ENCODE measurements at regions not wholly inside any gene's neighbourhood (a gene's known extent, or its start where the extent isn't known, plus 50 kb on each side); places are given as distances from the start of the nearest gene placed in this dataset.
"Not testable (repeated sequence)": the region's sequence is repeated elsewhere in the genome, so short reads cannot be mapped to it uniquely, and the experiment has no call there.

GRCh38 chr3:5051772-5052171, 70.3 kb upstream of the ARL8B start:
- intact Hi-C loops (cut with DNase I): loop anchor here in 1 of 4 donors (10.0 kb wide), 1 partner anchor 337 kb away; no protein-coding TSS in a partner anchor
- no peaks in the 10 kb centered on the region for H3K27me3 ChIP-seq
- no peaks in the 10 kb centered on the region for H3K9me3 ChIP-seq
- DNase-seq: no peak
- H3K27ac ChIP-seq: no peak overlapping the region
- H3K4me3 ChIP-seq: no peak overlapping the region
- whole genome bisulfite sequencing, 3 donors: 70 to 80% (median 71%) methylated on average over 3 of the region's 3 CpGs
- TF ChIP-seq POLR2A (IDR thresholded peaks at IDR 0.05): no peak
- TF ChIP-seq CTCF (IDR thresholded peaks at IDR 0.05): no peak
- TF ChIP-seq EP300 (IDR thresholded peaks at IDR 0.05): no peak
- H3K36me3 ChIP-seq: no peaks in the 10 kb centered on the region
- peaks cover 2% of the 10 kb centered on the region for H3K4me1 ChIP-seq (ENCODE audit: insufficient read depth)

GRCh38 chr3:5052247-5052646, 69.8 kb upstream of the ARL8B start:
- Histone ChIP-seq H3K4me1 (ENCODE audit: insufficient read depth) (peaks cover 2% of the 10 kb centered on the region), H3K27me3 (no peaks in the 10 kb centered on the region), H3K4me3 (no peak overlapping the region), H3K9me3 (no peaks in the 10 kb centered on the region), H3K27ac (no peak overlapping the region), H3K36me3 (no peaks in the 10 kb centered on the region)
- intact Hi-C loops (cut with DNase I): loop anchor here in 1 of 4 donors (10.0 kb wide), 1 partner anchor 337 kb away; no protein-coding TSS in a partner anchor
- WGBS, 3 donors: 92 to 94% (median 93%) methylated on average over 3 of the region's 3 CpGs
- TF ChIP-seq POLR2A (IDR thresholded peaks at IDR 0.05): no peak
- no peak for TF ChIP-seq EP300 (IDR thresholded peaks at IDR 0.05)
- no peak for TF ChIP-seq CTCF (IDR thresholded peaks at IDR 0.05)
- DNase-seq: no peak

GRCh38 chr3:5053021-5053831, 68.9 kb upstream of the ARL8B start:
- DNase-seq: peak in 4 of 5 donors; percentile 15 to 40 (median 26)
- H3K27ac ChIP-seq: no peak overlapping the region
- intact Hi-C loops (cut with DNase I): loop anchor here in 1 of 4 donors (10.0 kb wide), 1 partner anchor 338 kb away; no protein-coding TSS in a partner anchor
- H3K27me3 ChIP-seq: no peaks in the 10 kb centered on the region
- H3K9me3 ChIP-seq: no peaks in the 10 kb centered on the region
- H3K4me3 ChIP-seq: no peak overlapping the region
- H3K4me1 ChIP-seq (ENCODE audit: insufficient read depth): peaks cover 2% of the 10 kb centered on the region
- H3K36me3 ChIP-seq: no peaks in the 10 kb centered on the region
- TF ChIP-seq POLR2A (IDR thresholded peaks at IDR 0.05) (no peak), EP300 (IDR thresholded peaks at IDR 0.05) (no peak), CTCF (IDR thresholded peaks at IDR 0.05) (no peak)
- WGBS, 3 donors: 42 to 52% (median 43%) methylated on average over 7 of the region's 7 CpGs

- TF ChIP-seq POLR2A (IDR thresholded peaks at IDR 0.05) (no peak), CTCF (IDR thresholded peaks at IDR 0.05) (no peak), EP300 (IDR thresholded peaks at IDR 0.05) (no peak)
- DNase-seq: no peak
- Histone ChIP-seq H3K4me3 (no peak overlapping the region), H3K4me1 (ENCODE audit: insufficient read depth) (peaks cover 2% of the 10 kb centered on the region), H3K27me3 (no peaks in the 10 kb centered on the region), H3K36me3 (no peaks in the 10 kb centered on the region), H3K9me3 (no peaks in the 10 kb centered on the region), H3K27ac (no peak overlapping the region)
- intact Hi-C loops (cut with DNase I): loop anchor here in 1 of 4 donors (10.0 kb wide), 1 partner anchor 339 kb away; no protein-coding TSS in a partner anchor
- 65 to 80% (median 70%) methylated on average over 4 of the region's 4 CpGs for WGBS, 3 donors
These were observed 68.0 kb upstream of the ARL8B start for GRCh38 chr3:5054098-5054497.

GRCh38 chr3:5054579-5054978, 67.5 kb upstream of the ARL8B start:
- 70 to 80% (median 72%) methylated on average over 6 of the region's 6 CpGs for WGBS, 3 donors
- not testable (repeated sequence) for H3K27ac ChIP-seq; H3K9me3 ChIP-seq; H3K36me3 ChIP-seq; DNase-seq; H3K4me3 ChIP-seq; H3K4me1 ChIP-seq (ENCODE audit: insufficient read depth); H3K27me3 ChIP-seq
- intact Hi-C loops (cut with DNase I): loop anchor here in 1 of 4 donors (10.0 kb wide), 1 partner anchor 340 kb away; no protein-coding TSS in a partner anchor

Data from ovary (tissue), 7 donors.